ENCODE measurements at regions not wholly inside any gene's neighbourhood (a gene's known extent, or its start where the extent isn't known, plus 50 kb on each side); places are given as distances from the start of the nearest gene placed in this dataset.

DNA sequence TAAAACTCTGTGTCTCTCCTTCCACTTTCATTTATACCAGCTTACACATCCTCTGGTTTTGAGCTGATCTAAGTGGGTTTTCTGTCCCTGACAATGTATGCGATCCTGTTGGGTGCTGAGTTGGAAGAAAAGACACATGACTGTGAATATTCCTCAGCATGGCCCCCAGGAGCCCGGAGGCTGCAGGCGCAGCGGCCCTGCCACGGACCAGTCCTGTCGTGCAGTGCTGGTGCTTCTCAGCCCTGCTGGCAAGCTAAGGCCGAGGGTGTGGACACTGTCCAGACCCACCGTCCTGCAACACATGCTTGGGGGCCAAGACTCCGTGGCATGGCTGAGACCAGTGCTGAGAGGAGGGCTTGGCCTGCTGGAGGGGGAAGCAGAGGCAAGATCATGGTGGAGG, 328.9 kb upstream of the IRX2 start:
- H3K4me3 ChIP-seq (ENCODE audit: control extremely low read depth in 1 of 5, extremely low read depth in 1 of 5, insufficient read depth in 1 of 5, low read depth in 2 of 5, low read length in 4 of 5), result no peak overlapping the region
- H2AFZ ChIP-seq (ENCODE audit: insufficient read depth, low read depth, low read length, poor library complexity, severe bottlenecking), result no peak overlapping the region
- H3K9me3 Mint-ChIP-seq (ENCODE audit: insufficient read depth), result peaks cover 10% of the 10 kb centered on the region
- H3K79me2 ChIP-seq (ENCODE audit: control insufficient read depth, insufficient read depth, low read length), result no peaks in the 10 kb centered on the region
- no peak for ATAC-seq (ENCODE audit: low read depth)
- no peaks in the 10 kb centered on the region for H3K27me3 ChIP-seq (replicated peaks in 1 of 4; ENCODE audit: control extremely low read depth in 1 of 4, control insufficient read depth in 3 of 4, insufficient read depth in 4 of 4, low read length in 3 of 4)
- no peak overlapping the region for H3K4me3 Mint-ChIP-seq
- POLR2A ChIA-PET, result no interaction called here
- DNase-seq, result no peak
- no peak overlapping the region for H3K27ac Mint-ChIP-seq
- TF ChIP-seq, protein P1, sequence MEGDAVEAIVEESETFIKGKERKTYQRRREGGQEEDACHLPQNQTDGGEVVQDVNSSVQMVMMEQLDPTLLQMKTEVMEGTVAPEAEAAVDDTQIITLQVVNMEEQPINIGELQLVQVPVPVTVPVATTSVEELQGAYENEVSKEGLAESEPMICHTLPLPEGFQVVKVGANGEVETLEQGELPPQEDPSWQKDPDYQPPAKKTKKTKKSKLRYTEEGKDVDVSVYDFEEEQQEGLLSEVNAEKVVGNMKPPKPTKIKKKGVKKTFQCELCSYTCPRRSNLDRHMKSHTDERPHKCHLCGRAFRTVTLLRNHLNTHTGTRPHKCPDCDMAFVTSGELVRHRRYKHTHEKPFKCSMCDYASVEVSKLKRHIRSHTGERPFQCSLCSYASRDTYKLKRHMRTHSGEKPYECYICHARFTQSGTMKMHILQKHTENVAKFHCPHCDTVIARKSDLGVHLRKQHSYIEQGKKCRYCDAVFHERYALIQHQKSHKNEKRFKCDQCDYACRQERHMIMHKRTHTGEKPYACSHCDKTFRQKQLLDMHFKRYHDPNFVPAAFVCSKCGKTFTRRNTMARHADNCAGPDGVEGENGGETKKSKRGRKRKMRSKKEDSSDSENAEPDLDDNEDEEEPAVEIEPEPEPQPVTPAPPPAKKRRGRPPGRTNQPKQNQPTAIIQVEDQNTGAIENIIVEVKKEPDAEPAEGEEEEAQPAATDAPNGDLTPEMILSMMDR (IDR thresholded peaks at IDR 0.05), result no peak
- TF ChIP-seq EZH2 (IDR thresholded peaks at IDR 0.05; ENCODE audit: borderline replicate concordance, insufficient read depth, low read depth, low read length, poor library complexity, severe bottlenecking), result no peak
- no peaks in the 10 kb centered on the region for H3K36me3 ChIP-seq (replicated peaks in 1 of 2; ENCODE audit: control extremely low read depth in 1 of 2, control insufficient read depth in 1 of 2, extremely low read depth in 1 of 2, insufficient read depth in 2 of 2, low read length in 1 of 2)
- no peak overlapping the region for H3K9ac ChIP-seq (ENCODE audit: low read length)
- no peaks in the 10 kb centered on the region for H3K27me3 Mint-ChIP-seq
- H3K27ac ChIP-seq (ENCODE audit: low read length in 2 of 2), result no peak overlapping the region
- H3K4me1 Mint-ChIP-seq, result no peaks in the 10 kb centered on the region
- no peaks in the 10 kb centered on the region for H3K4me1 ChIP-seq (ENCODE audit: control insufficient read depth in 2 of 2, insufficient read depth in 2 of 2, low read length in 2 of 2)
- peaks cover 0 to 35% (median 0%) of the 10 kb centered on the region in 3 donors for H3K9me3 ChIP-seq (ENCODE audit: control extremely low read depth in 1 of 3, control insufficient read depth in 2 of 3, insufficient read depth in 1 of 3, low read length in 2 of 3)
- CTCF ChIA-PET, result no interaction called here
- H3K4me2 ChIP-seq (replicated peaks; ENCODE audit: low read depth, low read length, poor library complexity, severe bottlenecking), result no peak overlapping the region
- intact Hi-C loops (cut with micrococcal nuclease), result no loop called here
- H4K20me1 ChIP-seq (ENCODE audit: control insufficient read depth, insufficient read depth, low read length, poor library complexity, severe bottlenecking), result no peaks in the 10 kb centered on the region
- WGBS (ENCODE audit: insufficient coverage), result 81% methylated on average over 9 of the region's 9 CpGs

DNA sequence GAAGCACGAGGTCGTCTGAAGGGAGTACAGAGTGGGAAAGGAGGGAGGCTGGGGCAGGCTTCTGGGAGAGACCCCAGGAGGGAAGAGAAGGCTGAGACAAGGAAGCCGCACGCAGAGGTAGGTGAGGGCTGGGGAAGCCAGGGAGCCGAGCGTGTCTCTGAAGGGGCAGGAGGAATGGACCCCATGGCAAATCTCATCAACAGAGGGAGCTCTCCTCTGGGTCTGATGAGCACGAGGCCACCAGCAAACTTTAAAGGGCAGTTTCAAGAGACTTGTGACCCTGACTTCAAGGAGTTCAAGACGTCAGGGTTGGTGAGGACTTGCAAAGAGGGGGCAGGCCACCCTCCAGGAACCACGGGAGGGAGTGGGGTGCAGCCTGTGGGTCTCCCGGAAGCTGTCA, 326.2 kb upstream of the IRX2 start:
- no peaks in the 10 kb centered on the region for H3K79me2 ChIP-seq (ENCODE audit: control insufficient read depth, insufficient read depth, low read length)
- Mint-ChIP-seq H3K4me3 (no peak overlapping the region), H3K4me1 (no peaks in the 10 kb centered on the region), H3K27me3 (no peaks in the 10 kb centered on the region), H3K27ac (no peak overlapping the region), H3K9me3 (ENCODE audit: insufficient read depth) (peaks cover 15% of the 10 kb centered on the region)
- H3K4me1 ChIP-seq (ENCODE audit: control insufficient read depth in 2 of 2, insufficient read depth in 2 of 2, low read length in 2 of 2), result no peaks in the 10 kb centered on the region
- no peaks in the 10 kb centered on the region for H4K20me1 ChIP-seq (ENCODE audit: control insufficient read depth, insufficient read depth, low read length, poor library complexity, severe bottlenecking)
- DNase-seq, result no peak
- H3K36me3 ChIP-seq (replicated peaks in 1 of 2; ENCODE audit: control extremely low read depth in 1 of 2, control insufficient read depth in 1 of 2, extremely low read depth in 1 of 2, insufficient read depth in 2 of 2, low read length in 1 of 2), result no peaks in the 10 kb centered on the region
- no peak for TF ChIP-seq EZH2 (IDR thresholded peaks at IDR 0.05; ENCODE audit: borderline replicate concordance, insufficient read depth, low read depth, low read length, poor library complexity, severe bottlenecking)
- TF ChIP-seq, protein P1 (IDR thresholded peaks at IDR 0.05), result no peak
- no peak overlapping the region for H3K4me3 ChIP-seq (ENCODE audit: control extremely low read depth in 1 of 5, extremely low read depth in 1 of 5, insufficient read depth in 1 of 5, low read depth in 2 of 5, low read length in 4 of 5)
- no peak for ATAC-seq (ENCODE audit: low read depth)
- H2AFZ ChIP-seq (ENCODE audit: insufficient read depth, low read depth, low read length, poor library complexity, severe bottlenecking), result no peak overlapping the region
- H3K9me3 ChIP-seq (ENCODE audit: control extremely low read depth in 1 of 3, control insufficient read depth in 2 of 3, insufficient read depth in 1 of 3, low read length in 2 of 3), result peaks cover 0 to 47% (median 3%) of the 10 kb centered on the region in 3 donors
- intact Hi-C loops (cut with micrococcal nuclease), result no loop called here
- WGBS (ENCODE audit: insufficient coverage), result 66% methylated on average over 10 of the region's 10 CpGs
- CTCF ChIA-PET, result no interaction called here
- no peak overlapping the region for H3K4me2 ChIP-seq (replicated peaks; ENCODE audit: low read depth, low read length, poor library complexity, severe bottlenecking)
- POLR2A ChIA-PET, result no interaction called here
- H3K9ac ChIP-seq (ENCODE audit: low read length), result no peak overlapping the region
- H3K27ac ChIP-seq (ENCODE audit: low read length in 2 of 2), result no peak overlapping the region
- H3K27me3 ChIP-seq (replicated peaks in 1 of 4; ENCODE audit: control extremely low read depth in 1 of 4, control insufficient read depth in 3 of 4, insufficient read depth in 4 of 4, low read length in 3 of 4), result no peaks in the 10 kb centered on the region
